ENCODE measurements at regions not wholly inside any gene's neighbourhood (a gene's known extent, or its start where the extent isn't known, plus 50 kb on each side); places are given as distances from the start of the nearest gene placed in this dataset.

GRCh38 chr3:106533788-106534160, 665.0 kb upstream of the CBLB start:
- TF ChIP-seq POLR2AphosphoS5 (IDR thresholded peaks at IDR 0.05; ENCODE audit: low read depth) (no peak), CTCF (IDR thresholded peaks at IDR 0.05; ENCODE audit: insufficient read depth, low read length) (no peak), GABPA (IDR thresholded peaks at IDR 0.05; ENCODE audit: low read depth) (no peak)

Measured in HL-60 (cell line).